HEK293 (cell line): ENCODE measurements at regions not wholly inside any gene's neighbourhood (a gene's known extent, or its start where the extent isn't known, plus 50 kb on each side); places are given as distances from the start of the nearest gene placed in this dataset.

Source experiments
- CTCF ChIA-PET: fragments of 350-600 bp; formaldehyde crosslinking; extraction: SDS; loops from one replicate; lab custom pipeline; 2021; ENCODE audit warnings: antibody characterized with exemption; lab: Yijun Ruan, JAX
- POLR2A ChIA-PET: fragments of 300-600 bp; formaldehyde crosslinking; extraction: SDS; loops from one replicate; lab custom pipeline; 2020; ENCODE audit warnings: antibody characterized with exemption, inconsistent platforms; lab: Yijun Ruan, JAX
- H3K27ac ChIP-seq: fragments of 200-500 bp; sonication (Bioruptor generic); 2 replicates; pipeline ENCODE4 v1.5.1; 2014; ENCODE audit warnings: low read depth, low read length, control low read depth, inconsistent platforms; ENCODE audit errors: extremely low read depth
- H3K36me3 ChIP-seq, 2 experiments: fragments of 200-500 bp in 1 of 2; sonication (Bioruptor generic) in 1 of 2; 1 replicate in 1 of 2; 2 replicates in 1 of 2; pipeline ENCODE4 v1.5.1; 2014 to 2017; ENCODE audit warnings: inconsistent platforms in 2 of 2, low read length in 2 of 2; ENCODE audit not compliant: control insufficient read depth in 2 of 2, insufficient read depth in 1 of 2
- H3K4me1 ChIP-seq: fragments of 200-500 bp; sonication (Bioruptor generic); 2 replicates; pipeline ENCODE4 v1.5.1; 2014; ENCODE audit warnings: mild to moderate bottlenecking, low read length, inconsistent platforms; ENCODE audit not compliant: control insufficient read depth, insufficient read depth
- H3K4me3 ChIP-seq: 2 replicates; pipeline ENCODE4 v1.5.1; 2011; ENCODE audit warnings: low read depth, mild to moderate bottlenecking, control low read depth, low read length, moderate library complexity
- H3K9me3 ChIP-seq: fragments of 200-500 bp; sonication (Bioruptor generic); 2 replicates; pipeline ENCODE4 v1.5.1; 2014; ENCODE audit warnings: low read depth, low read length, inconsistent platforms; ENCODE audit not compliant: control insufficient read depth, insufficient read depth
- ZNF211 ChIP-seq: fragments of 450-650 bp; formaldehyde crosslinking; IDR thresholded peaks from 2 replicates; pipeline ENCODE4 v1.5.1; 2016; ENCODE audit warnings: low read depth, missing biosample characterization, missing genetic modification characterization
- ZNF398 ChIP-seq: fragments of 450-650 bp; formaldehyde crosslinking; IDR thresholded peaks from 2 replicates; pipeline ENCODE4 v1.5.1; 2017; ENCODE audit warnings: missing biosample characterization, missing genetic modification characterization

- Histone ChIP-seq H3K27ac (no peak overlapping the region), H3K36me3 (no peaks in the 10 kb centered on the region), H3K4me3 (no peak overlapping the region), H3K4me1 (no peaks in the 10 kb centered on the region), H3K9me3 (no peaks in the 10 kb centered on the region)
- ChIA-PET CTCF (no interaction called here), POLR2A (no interaction called here)
- TF ChIP-seq ZNF398 (tag by site-specific recombination) (no peak), ZNF211 (tag by site-specific recombination) (no peak)
These were observed 55.3 kb upstream of the BCHE start for GRCh38 chr3:165892565-165892964.
